D341Med (cell line): ENCODE measurements at regions not wholly inside any gene's neighbourhood (a gene's known extent, or its start where the extent isn't known, plus 50 kb on each side); places are given as distances from the start of the nearest gene placed in this dataset.
A peak's percentile ranks its signal among the peaks of the same experiment; 100 is the strongest.

Experiments used
- DNase-seq: peaks from one replicate; pipeline ENCODE4 v3.0.0; 2012; ENCODE audit warnings: low spot score

DNA sequence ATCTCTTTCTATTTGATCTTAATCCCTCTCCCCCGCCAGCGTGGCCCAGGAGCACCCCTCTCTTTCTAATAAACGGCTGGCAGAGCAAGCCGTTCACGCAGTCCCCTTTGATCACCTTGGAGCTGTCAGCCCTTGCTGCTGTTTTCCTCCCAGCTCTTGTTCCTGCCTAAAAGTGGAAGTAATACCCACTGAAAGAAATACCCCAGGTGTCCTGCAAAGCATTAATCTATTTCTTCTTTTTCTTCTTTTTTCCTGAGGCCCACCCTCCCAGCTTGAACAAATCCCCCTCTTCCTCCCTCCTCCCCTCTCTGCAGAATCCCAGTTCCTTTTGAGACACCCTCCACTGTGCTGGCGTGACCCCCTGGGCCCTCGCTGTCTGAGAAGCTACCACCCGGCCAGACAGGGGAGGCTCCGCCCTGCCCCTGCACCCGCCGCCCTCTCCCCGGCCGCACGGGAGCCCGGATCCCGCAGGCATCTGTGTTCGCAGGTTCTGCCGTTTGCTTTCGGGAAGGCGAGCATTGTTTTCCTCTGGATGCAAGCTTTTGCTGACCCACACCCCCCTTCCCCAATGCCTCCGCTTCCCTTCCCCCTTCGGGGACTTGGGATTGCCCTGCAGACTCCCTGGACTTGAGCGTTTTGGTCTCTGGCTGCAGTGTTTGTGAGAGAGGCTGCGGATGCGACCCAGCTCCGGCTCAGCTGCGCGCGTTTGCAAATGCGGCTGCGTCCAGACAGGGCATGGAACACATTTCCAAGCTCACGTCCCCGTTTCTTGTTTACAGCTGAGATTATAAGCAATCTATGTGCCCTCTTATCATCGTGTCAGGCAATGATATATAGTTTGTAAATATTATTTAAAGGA is 631.5 kb downstream of the NYAP2 start:
- peak; percentile 66 for DNase-seq

DNA sequence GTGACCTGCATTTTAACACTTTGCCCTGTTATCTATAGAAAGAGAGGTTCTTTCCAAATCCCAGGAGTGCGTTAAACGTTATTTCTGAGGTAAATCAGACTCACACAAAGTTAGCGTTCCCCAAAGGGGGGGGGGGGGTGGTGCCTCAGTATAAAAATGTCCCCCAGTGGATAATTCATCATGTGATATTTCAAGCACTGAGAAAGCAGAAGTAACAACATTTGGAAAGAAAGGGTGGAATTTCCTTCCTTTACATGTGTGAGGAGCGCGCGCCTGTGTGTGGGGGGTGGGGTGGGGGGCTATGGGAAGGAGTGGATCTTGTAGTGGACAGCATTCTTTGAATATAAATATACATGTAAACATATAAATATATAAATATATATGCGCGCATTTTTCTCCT is 630.9 kb downstream of the NYAP2 start:
- DNase-seq = no peak

DNA sequence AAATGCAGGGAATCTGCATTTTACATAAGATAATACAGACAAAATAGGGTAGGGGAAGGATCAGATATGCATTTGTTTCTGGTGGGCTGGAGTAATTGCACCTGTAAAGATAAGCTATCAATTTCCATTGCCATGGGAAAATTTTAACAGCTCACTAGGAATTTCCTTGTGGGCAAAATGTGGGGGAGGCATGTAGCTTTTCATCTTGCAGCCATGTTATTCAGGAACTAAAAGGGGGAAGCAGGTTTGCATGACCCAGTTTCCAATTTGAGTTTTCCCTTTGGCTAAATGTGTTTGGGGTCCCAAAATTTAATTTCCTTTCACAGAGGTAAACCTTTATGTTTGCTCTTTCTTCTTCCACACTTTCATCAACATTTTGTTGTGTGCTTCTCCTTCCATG is 624.4 kb downstream of the NYAP2 start:
- DNase-seq = no peak

DNA sequence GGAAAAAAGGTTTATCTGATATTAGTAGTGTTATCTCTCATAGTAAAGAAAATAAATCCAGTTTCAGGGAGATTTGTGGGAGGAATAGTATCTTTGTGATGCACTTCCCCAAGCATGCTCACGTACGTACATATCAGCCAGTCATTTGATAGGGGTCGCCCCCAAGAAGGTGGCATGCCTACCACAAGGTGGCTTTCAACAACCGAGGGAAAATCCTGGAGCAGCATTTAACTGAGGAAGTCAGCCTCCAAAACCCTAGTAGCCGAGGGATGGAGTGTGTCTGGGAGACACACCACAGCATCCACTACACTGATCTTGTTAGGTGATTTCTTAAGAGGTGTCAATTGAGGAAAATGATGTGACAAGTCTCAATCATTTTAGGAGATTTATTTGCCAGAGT is 623.9 kb downstream of the NYAP2 start:
- DNase-seq = no peak

DNA sequence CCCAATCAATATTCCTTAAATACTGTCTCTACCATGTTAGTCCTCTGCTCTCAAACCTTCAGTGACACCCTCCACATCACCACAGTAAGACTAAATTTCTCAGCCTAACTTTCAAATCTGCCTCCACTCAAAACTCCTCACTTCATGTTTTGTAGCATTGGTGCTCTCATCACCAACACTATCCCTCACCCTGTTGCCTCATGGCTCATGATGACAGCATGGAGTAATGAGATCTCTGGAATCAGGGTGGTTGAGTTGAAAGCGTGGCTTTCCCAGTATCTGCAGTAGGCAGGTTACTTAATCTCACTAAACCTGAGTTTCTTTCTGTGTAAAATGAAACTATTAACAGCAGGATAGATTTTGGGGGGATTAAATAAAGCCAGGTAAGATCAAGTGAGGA is 621.4 kb downstream of the NYAP2 start:
- no peak for DNase-seq

DNA sequence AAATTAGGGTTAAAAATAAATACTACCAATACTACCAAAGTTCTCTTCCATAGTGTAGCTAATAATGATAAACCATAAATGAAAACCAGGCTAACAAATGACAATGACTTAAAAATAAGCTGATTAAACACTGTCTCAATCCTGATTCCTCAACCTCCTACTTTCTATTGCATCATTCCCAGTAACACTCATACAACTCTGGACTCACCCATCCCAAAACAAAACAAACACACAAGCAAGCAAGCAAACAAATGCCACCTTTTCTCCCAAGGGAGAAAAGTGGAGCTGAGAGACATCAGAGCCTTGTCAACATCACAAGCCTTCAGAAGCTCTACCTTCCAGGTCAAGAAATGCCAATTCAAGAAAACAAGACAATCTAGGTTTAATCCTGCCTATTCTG is 620.7 kb downstream of the NYAP2 start:
- DNase-seq = no peak

DNA sequence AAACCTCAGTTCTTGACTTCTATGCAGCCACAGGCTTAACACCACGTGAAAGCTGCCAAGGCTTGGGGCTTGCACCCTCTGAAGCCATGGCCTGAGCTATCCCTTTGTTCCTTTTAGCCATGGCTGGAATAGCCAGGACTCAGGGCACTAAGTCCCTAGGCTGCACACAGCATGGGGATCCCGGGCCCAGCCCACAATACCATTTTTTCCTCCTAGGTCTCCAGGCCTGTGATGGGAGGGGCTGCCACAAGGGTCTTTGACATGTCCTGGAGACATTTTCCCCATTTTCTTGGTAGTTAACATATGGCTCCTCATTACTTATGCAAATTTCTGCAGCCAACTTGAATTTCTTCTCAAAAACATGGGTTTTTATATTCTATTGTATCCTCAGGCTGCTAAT is 619.1 kb downstream of the NYAP2 start:
- no peak for DNase-seq

DNA sequence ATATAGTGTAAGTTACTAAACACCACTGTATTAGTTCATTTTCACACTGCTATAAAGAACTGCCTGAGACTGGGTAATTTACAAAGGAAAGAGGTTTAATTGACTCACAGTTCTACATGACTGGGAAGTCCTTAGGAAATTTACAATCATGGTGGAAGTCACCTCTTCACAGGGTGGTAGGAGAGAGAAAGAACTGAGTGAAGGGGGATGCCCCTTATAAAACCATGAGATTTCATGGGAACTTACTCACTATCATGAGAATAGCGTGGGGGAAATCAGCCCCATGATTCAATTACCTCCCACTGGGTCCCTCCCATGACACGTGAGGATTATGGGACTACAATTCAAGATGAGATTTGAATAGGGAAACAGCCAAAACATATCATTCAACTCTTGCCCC is 618.0 kb downstream of the NYAP2 start:
- no peak for DNase-seq

DNA sequence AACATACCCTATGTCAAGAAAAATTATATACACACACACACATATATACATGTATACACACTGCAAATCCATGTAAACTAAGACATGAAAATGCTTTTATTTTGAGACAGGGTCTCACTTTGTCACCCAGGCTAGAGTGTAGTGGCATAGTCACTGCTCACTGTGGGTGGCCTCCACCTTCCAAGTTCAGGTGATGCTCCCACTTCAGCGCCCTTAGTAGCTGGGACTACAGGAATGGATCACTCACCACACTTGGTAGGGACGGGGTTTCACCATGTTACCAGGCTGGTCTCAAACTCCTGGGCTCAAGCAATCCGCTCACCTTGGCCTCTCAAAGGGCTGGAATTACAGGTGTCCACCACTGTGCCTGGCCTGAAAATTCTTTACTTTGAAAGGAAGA is 617.6 kb downstream of the NYAP2 start:
- DNase-seq = no peak

DNA sequence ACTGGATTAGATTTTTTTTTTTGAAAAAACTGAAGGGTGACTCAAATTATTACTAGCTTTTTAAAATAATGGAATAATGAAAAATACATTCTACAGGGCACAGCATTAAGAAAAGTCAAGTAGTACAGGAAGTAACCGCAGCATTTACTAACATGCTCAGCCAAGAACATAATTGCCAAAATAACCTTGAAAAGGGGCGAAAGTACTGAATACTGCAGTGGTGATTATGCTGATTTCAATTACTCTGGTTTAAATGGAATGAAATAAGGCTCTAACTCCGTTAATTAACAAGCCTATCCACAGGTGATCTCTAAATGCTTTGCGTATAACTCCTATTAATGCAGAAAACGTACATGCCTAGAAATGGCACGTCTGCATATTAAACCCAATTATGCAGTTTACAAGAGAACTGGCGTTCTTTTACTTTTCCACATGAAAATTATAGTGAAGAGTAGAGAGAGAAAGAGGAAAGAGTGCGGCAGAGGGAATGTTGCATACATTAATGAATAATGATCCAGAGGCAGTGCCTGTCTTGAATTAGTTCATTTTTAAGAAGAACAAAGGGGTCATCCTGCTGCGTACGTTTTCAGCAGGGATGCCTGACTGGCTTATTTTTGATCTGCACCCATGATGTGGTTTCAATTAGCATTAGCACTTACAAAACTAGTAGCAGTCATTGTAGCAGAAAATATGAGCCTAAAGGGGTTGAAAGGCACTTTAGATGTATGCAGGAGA is 612.4 kb downstream of the NYAP2 start:
- DNase-seq = no peak

DNA sequence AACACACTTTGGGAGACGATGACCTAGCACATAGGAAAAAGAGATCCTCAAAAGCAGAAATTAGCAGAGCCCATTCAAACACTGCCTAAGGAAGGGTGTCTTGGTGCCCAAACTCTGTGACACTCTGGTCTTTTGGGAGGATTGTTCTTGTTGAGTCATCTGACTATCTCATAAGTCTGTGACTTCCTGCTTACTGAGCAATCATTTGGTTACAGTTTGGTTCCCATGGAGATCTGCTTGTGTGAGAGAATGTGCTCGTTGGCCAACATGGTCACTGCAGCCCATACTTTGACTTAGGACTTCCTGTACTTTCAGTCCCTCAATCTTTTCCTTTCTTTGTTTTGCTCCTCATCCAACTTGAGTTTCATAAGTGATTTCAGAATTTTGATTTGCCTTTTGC is 602.9 kb downstream of the NYAP2 start:
- no peak for DNase-seq

DNA sequence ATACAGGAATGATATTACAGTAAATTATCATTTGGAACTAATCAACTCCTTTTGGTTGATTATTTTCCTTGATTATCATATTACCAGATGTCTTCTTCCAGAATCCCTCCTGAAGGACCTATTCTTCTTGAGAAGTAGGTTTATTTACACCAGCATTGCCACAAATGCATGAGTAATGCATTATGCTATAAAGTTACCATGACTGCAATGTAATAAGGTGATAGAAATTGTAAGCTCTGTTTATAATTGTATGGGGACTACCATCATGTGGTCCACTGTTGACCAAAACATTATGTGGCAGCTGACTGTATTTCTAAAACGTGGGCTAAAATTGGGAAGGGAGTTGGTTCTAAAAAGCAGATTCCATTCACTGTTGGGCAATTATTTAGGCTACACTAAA is 602.2 kb downstream of the NYAP2 start:
- DNase-seq = no peak

DNA sequence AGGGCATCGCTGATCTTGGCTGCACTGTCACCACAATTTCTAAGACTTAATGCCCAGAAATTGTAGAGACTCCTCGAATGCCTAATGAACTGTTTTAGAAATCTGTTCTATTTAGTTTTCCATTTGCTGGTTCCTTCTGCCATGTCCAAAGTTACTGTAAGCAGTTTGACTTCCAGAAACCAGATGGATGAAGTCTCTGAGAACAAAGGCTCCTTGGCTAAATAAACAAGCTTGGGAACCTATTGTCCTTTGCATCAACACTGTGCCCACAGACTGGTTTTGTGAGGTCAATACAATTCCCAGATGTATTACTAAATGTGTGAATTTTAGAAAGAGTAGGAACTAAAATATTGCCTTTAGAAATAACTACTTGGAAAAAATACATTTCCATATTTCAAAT is 600.2 kb downstream of the NYAP2 start:
- DNase-seq = no peak

DNA sequence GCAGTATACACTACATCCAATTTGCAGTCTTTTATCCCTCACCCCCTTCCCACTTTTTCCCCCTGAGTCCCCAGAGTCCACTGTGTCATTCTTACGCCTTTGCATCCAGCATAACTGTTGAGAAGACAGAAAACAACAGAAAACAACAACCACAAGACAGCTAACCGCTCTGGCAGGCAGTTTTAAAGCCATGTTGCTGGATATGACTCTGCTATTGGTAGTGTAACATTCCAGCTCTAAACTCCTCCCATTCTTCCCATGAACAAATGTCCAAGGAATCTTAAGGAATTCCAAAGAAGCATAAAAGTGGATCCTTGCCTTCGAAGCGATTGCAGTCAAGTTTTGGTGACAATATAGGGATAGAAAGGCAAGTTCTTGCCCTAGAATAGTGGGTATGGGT is 599.1 kb downstream of the NYAP2 start:
- DNase-seq = no peak

DNA sequence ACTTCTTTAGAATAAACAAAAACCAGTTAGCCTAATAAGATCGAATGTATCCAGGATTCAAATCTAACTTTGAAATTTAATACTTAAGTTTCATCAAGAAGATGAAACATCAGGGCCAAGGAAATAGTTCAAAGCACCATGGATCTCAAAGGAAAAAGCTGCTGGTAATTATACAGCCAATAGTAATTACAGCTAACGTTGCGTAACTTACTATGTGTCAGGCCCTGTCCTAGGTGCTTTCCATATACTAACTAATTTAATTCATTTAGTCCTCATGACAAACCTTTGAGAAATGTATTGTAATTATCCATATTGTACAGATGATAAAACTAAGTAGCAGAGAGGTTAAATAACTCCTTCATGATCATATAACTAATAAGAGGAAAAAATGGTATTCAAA is 598.6 kb downstream of the NYAP2 start:
- no peak for DNase-seq

DNA sequence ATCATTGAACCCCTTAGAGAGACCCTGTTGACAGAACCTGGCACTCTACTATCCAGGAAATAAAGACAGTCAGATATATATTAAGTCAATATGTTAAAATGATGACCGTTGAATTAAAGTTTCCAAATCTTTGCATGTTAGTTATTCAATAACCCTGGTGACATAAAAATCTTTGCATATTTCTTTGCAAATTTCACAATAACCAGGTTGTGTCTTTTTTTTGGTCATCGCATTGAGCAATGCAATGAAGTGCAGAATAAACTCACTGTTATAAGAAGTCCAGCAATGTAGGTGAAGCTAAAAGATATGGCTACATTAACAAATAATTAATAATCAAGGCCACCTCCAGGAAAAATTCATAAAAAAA is 596.9 kb downstream of the NYAP2 start:
- no peak for DNase-seq

DNA sequence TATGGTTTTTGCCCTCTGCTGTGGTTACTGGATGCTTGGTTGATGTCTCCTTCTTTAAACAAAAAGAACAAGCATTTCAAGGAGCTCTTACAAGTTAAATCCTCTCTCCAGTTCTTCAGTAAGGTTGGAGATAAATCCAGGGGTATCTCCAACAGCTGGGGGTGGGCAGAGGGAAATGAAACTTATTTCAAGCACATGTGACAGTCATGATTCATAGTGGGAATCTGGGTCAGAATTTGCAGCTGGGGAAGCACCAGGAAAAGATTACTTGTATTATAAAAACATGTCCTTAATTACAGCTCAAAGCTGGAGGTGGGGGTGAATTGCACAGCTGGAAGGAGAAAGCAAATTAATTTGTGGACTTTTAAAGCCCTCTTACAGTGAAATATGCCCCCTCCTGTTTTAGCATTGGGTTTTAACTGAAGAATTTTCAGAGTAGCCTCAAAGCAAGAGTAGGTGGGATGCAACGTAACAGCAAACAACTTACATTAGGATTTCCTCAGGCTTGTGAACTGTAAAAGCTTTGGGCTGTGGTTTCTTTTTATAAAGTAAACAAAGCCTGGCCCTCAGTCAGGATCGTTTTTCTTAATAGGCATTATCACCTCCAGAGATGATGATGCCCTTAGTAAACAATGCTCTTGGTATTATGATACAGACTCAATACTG is 596.4 kb downstream of the NYAP2 start:
- DNase-seq = no peak

DNA sequence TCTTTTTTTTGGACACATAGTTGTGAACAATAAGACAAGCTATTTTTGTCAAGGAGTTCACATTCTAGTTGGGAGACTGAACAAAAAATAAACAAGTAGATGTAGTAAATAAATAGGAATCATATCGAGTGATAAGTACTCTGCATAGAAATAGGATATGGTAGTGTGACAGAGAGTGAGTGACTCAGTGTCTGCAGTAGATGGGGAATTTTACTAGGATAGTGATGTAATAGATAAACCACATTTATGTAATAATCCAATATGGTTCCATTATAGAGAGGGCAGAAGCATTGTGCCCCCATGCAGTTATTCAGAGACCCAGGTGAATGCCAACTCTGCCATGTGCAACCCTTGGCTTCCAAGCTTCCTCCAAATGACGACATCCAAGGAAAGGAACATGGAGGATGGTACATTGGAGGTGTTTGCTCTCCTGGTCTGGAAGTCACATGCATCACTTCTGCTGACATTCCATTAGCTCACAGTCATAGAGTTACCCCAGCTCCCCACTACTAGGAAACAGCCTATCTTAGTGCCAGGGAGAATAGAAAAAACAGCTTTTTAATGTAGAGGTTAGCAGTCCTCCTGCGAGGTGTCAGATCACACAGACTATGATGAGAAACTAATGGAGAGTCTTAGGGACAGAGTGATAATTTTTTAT is 595.4 kb downstream of the NYAP2 start:
- no peak for DNase-seq

DNA sequence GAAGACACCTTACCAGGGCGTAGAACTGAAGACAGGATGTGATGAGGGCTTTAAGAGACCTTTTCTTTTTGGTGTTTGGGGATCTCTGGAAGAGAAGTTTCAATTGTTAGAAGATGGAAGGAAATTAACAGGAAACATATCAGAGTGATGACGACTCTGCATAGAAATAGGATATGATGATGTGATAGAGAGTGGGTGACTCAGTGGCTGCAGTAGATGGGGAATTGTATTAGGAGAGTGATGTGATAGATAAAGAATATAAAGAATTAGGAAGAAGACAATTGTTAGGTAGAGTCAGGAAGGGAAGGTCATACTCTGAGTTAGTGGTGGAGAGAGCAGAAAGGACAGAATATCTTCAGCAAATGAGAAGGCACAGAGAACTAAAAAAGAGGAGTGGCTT is 593.9 kb downstream of the NYAP2 start:
- DNase-seq = no peak

DNA sequence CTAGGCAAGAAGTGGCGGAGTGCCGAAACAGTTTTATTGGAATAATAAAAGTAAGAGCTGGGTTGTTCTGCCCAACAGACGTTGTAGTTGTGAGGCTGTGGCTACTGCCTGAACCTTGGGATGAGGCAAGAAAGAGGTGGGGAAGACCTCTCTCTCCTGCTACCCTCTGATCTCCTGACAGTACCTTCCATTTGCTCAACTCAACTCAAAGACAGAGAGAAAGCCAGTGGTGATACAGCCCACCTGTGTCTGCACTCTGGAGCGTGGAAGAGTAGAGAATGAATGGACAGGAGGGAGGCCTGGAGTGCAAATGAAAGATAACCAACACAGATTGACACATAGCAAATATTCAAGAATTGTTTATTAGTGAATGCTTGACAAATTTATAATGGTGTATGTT is 590.3 kb downstream of the NYAP2 start:
- DNase-seq = no peak

DNA sequence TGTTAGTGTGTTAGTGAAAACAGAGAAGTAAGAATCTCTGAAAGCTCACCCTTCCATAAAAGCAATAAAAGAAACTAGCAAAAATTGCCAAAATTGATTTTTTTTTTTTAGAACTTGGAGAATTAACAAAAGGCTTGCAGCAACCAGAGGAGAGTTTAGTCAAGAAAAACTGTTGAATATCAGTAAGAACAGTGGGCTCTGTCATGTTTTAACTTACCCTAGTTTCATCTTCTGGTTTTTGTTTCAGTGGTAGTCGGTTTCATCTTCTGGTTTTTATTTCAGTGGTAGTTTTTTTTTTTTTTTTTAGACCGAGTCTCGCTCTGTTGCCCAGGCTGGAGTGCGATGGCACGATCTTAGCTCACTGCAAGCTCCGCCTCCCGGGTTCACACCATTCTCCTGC is 580.9 kb downstream of the NYAP2 start:
- DNase-seq = no peak

DNA sequence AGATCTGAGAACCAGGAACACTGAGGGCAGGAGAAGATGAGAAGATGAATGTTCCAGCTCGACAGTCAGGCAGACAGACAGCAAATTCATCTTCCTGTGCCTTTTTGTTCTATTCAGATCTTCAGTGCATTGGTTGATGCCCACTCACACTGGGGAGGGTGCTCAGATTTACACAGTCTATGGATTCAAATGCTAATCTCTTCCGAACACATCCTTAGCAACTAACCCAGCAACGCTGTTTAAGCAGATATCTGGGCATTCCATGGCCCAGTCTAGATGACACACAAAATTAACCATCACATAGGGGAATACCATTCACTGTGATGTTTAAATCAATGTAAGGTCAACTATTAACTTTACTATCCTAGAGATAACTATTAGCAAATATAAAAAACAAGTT is 571.9 kb downstream of the NYAP2 start:
- no peak for DNase-seq

DNA sequence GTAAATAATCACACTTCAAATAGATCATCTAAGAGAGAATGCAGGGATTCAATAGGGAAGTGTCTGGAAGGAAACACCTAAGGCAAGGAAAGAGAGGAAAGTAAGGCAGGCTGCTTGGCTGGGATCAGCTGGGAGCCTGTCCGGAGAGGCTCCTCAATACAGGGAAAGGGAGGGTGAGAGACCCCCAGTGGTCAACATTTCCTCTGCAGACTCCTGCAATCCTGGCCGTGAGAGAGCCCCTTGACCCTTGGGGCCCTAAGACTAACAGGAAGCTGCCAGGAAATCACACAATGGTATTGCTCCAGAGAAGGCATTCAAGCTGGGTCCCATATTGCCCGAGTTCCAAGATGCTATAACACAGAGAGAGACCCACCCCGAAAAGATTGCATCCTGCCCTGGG is 549.4 kb downstream of the NYAP2 start:
- DNase-seq = no peak
